Colonic mucosa (tissue), 4 donors: ENCODE measurements at regions not wholly inside any gene's neighbourhood (a gene's known extent, or its start where the extent isn't known, plus 50 kb on each side); places are given as distances from the start of the nearest gene placed in this dataset.

ENCODE experiments used
- DNase-seq: peaks from one replicate; pipeline ENCODE4 v3.0.0-alpha.2; 2020
- H3K27ac ChIP-seq: fragments of 200-600 bp; one replicate; pipeline ENCODE4 v1.8.0; 2021
- H3K27me3 ChIP-seq: fragments of 200-600 bp; one replicate; pipeline ENCODE4 v1.8.0; 2021
- H3K36me3 ChIP-seq: fragments of 200-600 bp; one replicate; pipeline ENCODE4 v1.8.0; 2021
- H3K4me1 ChIP-seq: fragments of 200-600 bp; one replicate; pipeline ENCODE4 v1.8.0; 2021; ENCODE audit warnings: mild to moderate bottlenecking
- H3K4me3 ChIP-seq: fragments of 200-600 bp; one replicate; pipeline ENCODE4 v1.8.0; 2021
- H3K9ac ChIP-seq, 2 donors: one replicate each; pipeline ENCODE4 v1.7.0; 2013; ENCODE audit warnings: control low read depth in 2 of 2, low read depth in 2 of 2, low read length in 2 of 2
- H3K9me3 ChIP-seq: fragments of 200-600 bp; one replicate; pipeline ENCODE4 v1.8.0; 2021
- intact Hi-C: fragments of 100-400 bp; cut with DNase I; formaldehyde crosslinking; loops from one replicate; pipeline ENCODE4 v1.14.1; 2022
- TF ChIP-seq, protein P1 (sequence below): fragments of 200-600 bp; IDR thresholded peaks from one replicate; pipeline ENCODE4 v1.8.0; 2022; ENCODE audit warnings: antibody characterized with exemption, mild to moderate bottlenecking
- donor health status: healthy.
- donor health status: DM: no; HTN: no; CAD: no.
- donor health status: DM: no; HTN: no; CAD: no.

- DNase-seq = no peak
- no peak overlapping the region for H3K9ac ChIP-seq
- H3K36me3 ChIP-seq = no peaks in the 10 kb centered on the region
- TF ChIP-seq, protein P1, sequence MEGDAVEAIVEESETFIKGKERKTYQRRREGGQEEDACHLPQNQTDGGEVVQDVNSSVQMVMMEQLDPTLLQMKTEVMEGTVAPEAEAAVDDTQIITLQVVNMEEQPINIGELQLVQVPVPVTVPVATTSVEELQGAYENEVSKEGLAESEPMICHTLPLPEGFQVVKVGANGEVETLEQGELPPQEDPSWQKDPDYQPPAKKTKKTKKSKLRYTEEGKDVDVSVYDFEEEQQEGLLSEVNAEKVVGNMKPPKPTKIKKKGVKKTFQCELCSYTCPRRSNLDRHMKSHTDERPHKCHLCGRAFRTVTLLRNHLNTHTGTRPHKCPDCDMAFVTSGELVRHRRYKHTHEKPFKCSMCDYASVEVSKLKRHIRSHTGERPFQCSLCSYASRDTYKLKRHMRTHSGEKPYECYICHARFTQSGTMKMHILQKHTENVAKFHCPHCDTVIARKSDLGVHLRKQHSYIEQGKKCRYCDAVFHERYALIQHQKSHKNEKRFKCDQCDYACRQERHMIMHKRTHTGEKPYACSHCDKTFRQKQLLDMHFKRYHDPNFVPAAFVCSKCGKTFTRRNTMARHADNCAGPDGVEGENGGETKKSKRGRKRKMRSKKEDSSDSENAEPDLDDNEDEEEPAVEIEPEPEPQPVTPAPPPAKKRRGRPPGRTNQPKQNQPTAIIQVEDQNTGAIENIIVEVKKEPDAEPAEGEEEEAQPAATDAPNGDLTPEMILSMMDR = no peak
- no peaks in the 10 kb centered on the region for H3K27me3 ChIP-seq
- H3K9me3 ChIP-seq = no peaks in the 10 kb centered on the region
- no peaks in the 10 kb centered on the region for H3K4me1 ChIP-seq
- H3K4me3 ChIP-seq = no peak overlapping the region
- intact Hi-C loops = no loop called here
- H3K27ac ChIP-seq = no peak overlapping the region
These were observed 296.7 kb upstream of the DPH6 start for GRCh38 chr15:35842631-35843030.

DNA sequence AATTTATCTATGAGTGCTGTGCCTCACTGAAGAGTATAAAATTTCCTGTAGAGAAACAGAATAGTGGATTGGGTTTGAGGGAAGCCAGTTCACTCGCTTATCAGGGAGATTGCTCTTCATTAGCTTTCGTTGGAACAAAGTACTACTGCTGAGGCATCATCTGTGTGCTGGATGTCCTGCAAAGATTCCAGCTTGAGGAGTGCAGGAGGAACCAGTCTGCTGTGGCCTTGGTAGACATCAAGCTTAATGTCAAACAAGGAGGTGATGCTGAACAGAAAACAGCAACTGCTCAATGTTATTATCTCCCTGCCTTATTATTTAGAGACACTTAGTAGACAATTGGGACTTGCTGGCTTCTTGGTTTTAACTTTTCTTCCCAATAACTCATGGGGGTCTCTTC is 297.5 kb upstream of the DPH6 start:
- intact Hi-C loops = no loop called here
- Histone ChIP-seq H3K4me1 (no peaks in the 10 kb centered on the region), H3K36me3 (no peaks in the 10 kb centered on the region), H3K9me3 (no peaks in the 10 kb centered on the region), H3K27me3 (no peaks in the 10 kb centered on the region), H3K4me3 (no peak overlapping the region), H3K27ac (no peak overlapping the region), H3K9ac (no peak overlapping the region)
- DNase-seq = no peak
- TF ChIP-seq, protein P1 = no peak

- TF ChIP-seq, protein P1 = no peak
- no peaks in the 10 kb centered on the region for H3K4me1 ChIP-seq
- no peaks in the 10 kb centered on the region for H3K27me3 ChIP-seq
- no peaks in the 10 kb centered on the region for H3K9me3 ChIP-seq
- intact Hi-C loops = no loop called here
- no peak overlapping the region for H3K9ac ChIP-seq
- DNase-seq = no peak
- no peak overlapping the region for H3K27ac ChIP-seq
- H3K4me3 ChIP-seq = no peak overlapping the region
- H3K36me3 ChIP-seq = no peaks in the 10 kb centered on the region
These were observed 304.3 kb upstream of the DPH6 start for GRCh38 chr15:35850284-35850683.

DNA sequence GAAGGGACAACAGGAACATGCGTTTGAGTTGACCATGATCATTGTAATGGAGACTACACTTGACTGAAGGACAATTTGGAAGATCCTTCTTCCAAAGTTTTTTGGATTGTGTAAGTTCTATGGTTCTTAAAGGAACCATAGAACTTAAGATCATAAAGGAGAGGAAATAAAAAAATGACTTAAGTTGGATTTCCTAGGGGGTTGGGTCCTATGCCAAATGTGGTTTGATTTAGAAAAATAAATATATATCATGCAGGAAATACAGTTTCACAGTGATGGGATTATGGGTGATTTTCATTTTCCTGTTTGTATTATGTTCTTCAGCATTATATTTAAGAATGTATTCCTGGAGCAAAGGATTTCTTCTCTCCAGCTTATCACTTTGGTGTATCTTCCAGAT is 305.5 kb upstream of the DPH6 start:
- H3K27ac ChIP-seq = no peak overlapping the region
- H3K36me3 ChIP-seq = no peaks in the 10 kb centered on the region
- no peak overlapping the region for H3K4me3 ChIP-seq
- no peaks in the 10 kb centered on the region for H3K27me3 ChIP-seq
- no peaks in the 10 kb centered on the region for H3K9me3 ChIP-seq
- TF ChIP-seq, protein P1 = no peak
- no peaks in the 10 kb centered on the region for H3K4me1 ChIP-seq
- no peak overlapping the region for H3K9ac ChIP-seq
- intact Hi-C loops = no loop called here
- DNase-seq = no peak

GRCh38 chr15:35852818-35853624 is 307.1 kb upstream of the DPH6 start:
- H3K9me3 ChIP-seq = no peaks in the 10 kb centered on the region
- intact Hi-C loops = no loop called here
- no peak overlapping the region for H3K4me3 ChIP-seq
- DNase-seq = no peak
- H3K27me3 ChIP-seq = no peaks in the 10 kb centered on the region
- H3K4me1 ChIP-seq = no peaks in the 10 kb centered on the region
- no peak overlapping the region for H3K27ac ChIP-seq
- no peak overlapping the region for H3K9ac ChIP-seq
- H3K36me3 ChIP-seq = no peaks in the 10 kb centered on the region
- TF ChIP-seq, protein P1 = no peak
